ENCODE measurements at regions not wholly inside any gene's neighbourhood (a gene's known extent, or its start where the extent isn't known, plus 50 kb on each side); places are given as distances from the start of the nearest gene placed in this dataset.

GRCh38 chr12:105993766-105994555 lies 144.8 kb downstream of the NUAK1 start:
- no peak for TF ChIP-seq GATA1 (IDR thresholded peaks at IDR 0.05; ENCODE audit: low read depth, low read length)
- no peak for TF ChIP-seq POLR2A (IDR thresholded peaks at IDR 0.05; ENCODE audit: low read length)
- no peak for DNase-seq

DNA sequence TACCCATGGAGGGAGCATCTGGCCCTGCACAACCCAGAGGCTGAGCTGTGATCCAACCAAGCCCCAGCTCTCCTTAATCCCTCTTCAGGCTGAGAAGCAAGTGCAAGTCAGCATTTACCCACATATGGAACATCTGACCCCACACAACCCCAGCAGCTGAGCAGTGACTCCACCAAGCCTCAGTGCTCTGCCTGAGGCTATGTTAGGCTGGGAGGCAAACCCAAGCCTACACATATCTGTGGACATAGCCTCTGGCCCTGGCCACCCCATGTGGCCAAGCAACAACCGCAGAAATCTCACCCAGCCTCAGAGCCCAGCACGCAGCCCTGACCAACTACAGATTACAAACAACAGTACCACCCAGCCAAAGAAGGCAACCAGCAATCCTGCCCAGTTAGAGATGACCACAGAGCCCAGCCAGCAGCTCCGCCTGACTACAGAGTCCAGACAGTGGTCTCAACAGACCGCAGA lies 142.8 kb downstream of the NUAK1 start:
- no peak for DNase-seq

DNA sequence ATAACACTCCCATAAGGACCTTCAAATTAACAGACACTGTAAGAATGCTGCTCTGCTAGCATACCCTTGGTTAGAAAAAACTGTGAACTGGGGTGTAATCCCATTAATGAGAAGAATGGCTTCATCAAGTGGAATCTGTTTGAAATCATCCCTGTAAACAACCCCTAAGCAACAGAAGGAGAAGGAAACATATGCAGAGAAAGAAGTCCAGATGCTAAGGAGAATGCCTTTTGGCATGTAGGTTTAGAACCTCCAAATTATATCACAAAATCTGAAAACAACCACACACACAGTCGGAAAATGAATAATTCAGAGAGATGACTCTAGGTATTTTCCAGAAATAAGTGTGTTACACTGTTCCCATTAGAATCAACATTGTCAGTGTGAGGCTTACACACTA lies 140.2 kb downstream of the NUAK1 start:
- TF ChIP-seq POLR2A (IDR thresholded peaks at IDR 0.05; ENCODE audit: low read length) (no peak), GATA1 (IDR thresholded peaks at IDR 0.05; ENCODE audit: low read depth, low read length) (no peak)
- no peak for DNase-seq

More for the DNA sequence above, 142.8 kb downstream of the NUAK1 start:
- TF ChIP-seq GATA1 (IDR thresholded peaks at IDR 0.05; ENCODE audit: low read depth, low read length): no peak
- TF ChIP-seq POLR2A (IDR thresholded peaks at IDR 0.05; ENCODE audit: low read length): no peak

DNA sequence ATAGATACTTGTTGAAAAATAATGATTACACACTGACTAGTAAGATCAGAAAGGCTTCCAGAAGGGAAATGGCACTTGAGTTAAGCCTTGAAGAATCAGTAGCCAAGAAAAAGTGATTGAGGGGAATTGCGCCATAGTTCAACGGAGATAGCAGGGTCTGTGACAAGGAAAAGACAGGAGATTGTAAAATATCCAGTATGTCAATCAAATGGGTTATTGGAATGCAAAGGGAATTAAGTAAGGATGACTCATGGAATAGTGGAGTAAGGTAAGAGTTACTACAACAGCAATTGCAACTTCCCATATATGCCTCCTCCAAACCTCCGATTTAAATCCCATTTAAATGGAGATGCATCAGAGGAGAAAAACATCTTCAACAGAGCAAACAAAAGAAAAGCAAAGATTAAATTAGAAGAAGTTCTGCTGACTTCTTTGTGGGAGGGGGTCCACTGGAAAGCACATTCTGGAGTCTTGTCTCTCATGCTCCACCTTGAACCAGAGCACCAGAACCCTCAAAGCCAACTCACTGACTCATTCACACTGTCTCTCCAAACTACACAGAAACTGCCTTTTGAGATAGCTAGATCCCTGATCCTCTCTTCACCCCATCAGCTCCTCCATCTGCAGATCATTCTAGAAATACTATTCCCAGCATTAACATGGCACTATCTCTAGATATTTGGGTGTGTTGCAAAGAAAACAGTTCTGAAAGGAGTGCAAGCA lies 138.2 kb downstream of the NUAK1 start:
- no peak for TF ChIP-seq GATA1 (IDR thresholded peaks at IDR 0.05; ENCODE audit: low read depth, low read length)
- TF ChIP-seq POLR2A (IDR thresholded peaks at IDR 0.05; ENCODE audit: low read length): no peak

DNA sequence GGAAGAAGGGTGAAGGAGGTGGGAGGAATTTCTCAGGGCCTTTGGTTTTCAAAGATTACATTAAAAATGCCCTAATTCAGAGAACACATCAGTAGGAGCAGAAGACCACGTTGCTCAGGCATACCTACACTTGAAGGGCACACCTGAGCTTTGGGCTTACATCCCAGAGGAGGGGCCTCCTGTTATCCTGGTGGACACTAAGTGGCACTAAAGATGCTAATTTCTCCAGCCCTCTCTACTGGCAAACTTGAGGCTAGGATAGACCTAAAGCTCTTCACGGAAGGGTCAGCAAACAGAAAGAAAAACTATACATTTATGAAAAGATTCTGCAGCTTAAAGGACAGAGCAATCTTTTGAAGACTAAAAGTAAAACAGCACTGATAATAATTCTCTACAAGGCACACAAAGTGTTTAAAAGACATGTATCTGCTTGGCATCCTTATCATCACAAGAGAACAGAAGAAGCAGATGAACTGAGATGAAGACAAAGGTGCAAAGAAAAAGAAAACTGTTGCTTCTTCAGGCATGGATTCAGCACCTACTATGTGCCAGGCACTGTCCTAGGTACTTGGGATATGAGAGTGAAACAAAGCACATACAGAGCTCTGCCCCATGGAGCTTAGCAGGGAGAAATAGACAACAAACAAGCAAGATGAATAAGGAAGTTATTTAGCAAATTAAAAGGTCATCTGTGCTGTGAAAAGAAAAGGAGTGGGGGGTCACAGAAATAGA lies 137.5 kb downstream of the NUAK1 start:
- DNase-seq: no peak
- no peak for TF ChIP-seq POLR2A (IDR thresholded peaks at IDR 0.05; ENCODE audit: low read length)
- TF ChIP-seq GATA1 (IDR thresholded peaks at IDR 0.05; ENCODE audit: low read depth, low read length): no peak

More for the DNA sequence above, 138.2 kb downstream of the NUAK1 start:
- DNase-seq: no peak

GRCh38 chr12:106001837-106002218 lies 136.9 kb downstream of the NUAK1 start:
- TF ChIP-seq POLR2A (IDR thresholded peaks at IDR 0.05; ENCODE audit: low read length) (no peak), GATA1 (IDR thresholded peaks at IDR 0.05; ENCODE audit: low read depth, low read length) (no peak)
- DNase-seq: no peak

GRCh38 chr12:106003297-106003696 lies 135.5 kb downstream of the NUAK1 start:
- DNase-seq: no peak
- TF ChIP-seq GATA1 (IDR thresholded peaks at IDR 0.05; ENCODE audit: low read depth, low read length) (no peak), POLR2A (IDR thresholded peaks at IDR 0.05; ENCODE audit: low read length) (no peak)

DNA sequence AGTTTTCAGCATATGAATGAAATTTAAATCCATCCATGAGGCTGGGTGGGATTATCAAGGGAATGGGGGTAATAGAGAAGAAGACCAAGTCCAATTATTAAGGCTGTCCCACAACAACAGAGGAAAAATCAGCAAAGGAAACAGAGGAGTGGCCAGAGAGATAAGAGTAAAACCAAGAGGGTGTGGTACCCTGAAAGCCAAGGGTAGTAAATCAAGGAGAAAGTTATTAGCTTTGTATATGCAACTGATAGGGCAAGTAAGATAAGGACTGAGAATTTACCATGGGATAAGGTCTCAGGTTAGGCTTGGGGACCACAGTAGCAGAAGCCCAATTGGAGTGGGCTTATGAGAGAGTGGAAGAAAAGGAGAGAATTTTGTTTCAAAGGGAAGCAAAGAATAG lies 134.5 kb downstream of the NUAK1 start:
- no peak for TF ChIP-seq POLR2A (IDR thresholded peaks at IDR 0.05; ENCODE audit: low read length)
- no peak for TF ChIP-seq GATA1 (IDR thresholded peaks at IDR 0.05; ENCODE audit: low read depth, low read length)
- no peak for DNase-seq

- TF ChIP-seq POLR2A (IDR thresholded peaks at IDR 0.05; ENCODE audit: low read length): no peak
- no peak for TF ChIP-seq GATA1 (IDR thresholded peaks at IDR 0.05; ENCODE audit: low read depth, low read length)
- no peak for DNase-seq
These were observed 132.4 kb downstream of the NUAK1 start for GRCh38 chr12:106006382-106006781.

- TF ChIP-seq POLR2A (IDR thresholded peaks at IDR 0.05; ENCODE audit: low read length) (no peak), GATA1 (IDR thresholded peaks at IDR 0.05; ENCODE audit: low read depth, low read length) (no peak)
- no peak for DNase-seq
These were observed 131.8 kb downstream of the NUAK1 start for GRCh38 chr12:106006940-106007339.

- no peak for DNase-seq
- no peak for TF ChIP-seq POLR2A (IDR thresholded peaks at IDR 0.05; ENCODE audit: low read length)
These were observed 128.0 kb downstream of the NUAK1 start for GRCh38 chr12:106010741-106011140.

All from erythroblast (primary cell).